ENCODE measurements at regions not wholly inside any gene's neighbourhood (a gene's known extent, or its start where the extent isn't known, plus 50 kb on each side); places are given as distances from the start of the nearest gene placed in this dataset.

DNA sequence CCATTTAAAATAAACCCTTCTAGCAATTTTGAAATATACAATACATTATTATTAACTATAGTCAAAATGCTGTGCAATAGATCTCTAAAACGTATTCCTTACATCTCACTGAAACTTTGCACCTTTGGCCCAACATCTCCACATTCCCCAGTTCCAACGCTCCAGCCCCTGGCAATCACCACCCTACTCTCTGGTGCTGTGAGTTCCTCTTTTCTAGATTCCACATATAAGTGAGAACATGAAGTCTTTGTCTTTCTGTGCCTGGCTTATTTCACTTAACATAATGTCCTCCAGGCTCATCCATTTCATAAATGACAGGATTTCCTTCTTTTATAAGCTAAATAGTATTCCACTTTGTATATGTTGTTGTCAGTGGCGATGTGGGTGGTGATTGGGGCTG, 194.7 kb upstream of the RTL1 start:
- ChIA-PET POLR2A (no interaction called here), CTCF (no interaction called here)
- Mint-ChIP-seq H3K27ac (no peak overlapping the region), H3K27me3 (peaks cover 5 to 14% of the 10 kb centered on the region in 2 donors), H3K9me3 (peaks cover 0 to 11% (median 2%) of the 10 kb centered on the region in 3 donors), H3K4me3 (no peak overlapping the region), H3K4me1 (no peaks in the 10 kb centered on the region), H3K36me3 (no peaks in the 10 kb centered on the region)
- 67% methylated on average over 1 of the region's 3 CpGs for WGBS (ENCODE audit: insufficient coverage)
- Histone ChIP-seq H3K27me3 (replicated peaks in 1 of 2; ENCODE audit: control insufficient read depth in 2 of 2, extremely low read depth in 1 of 2, insufficient read depth in 2 of 2, low read length in 1 of 2) (peaks cover 0 to 24% of the 10 kb centered on the region in 2 experiments), H3K9me3 (no peaks in the 10 kb centered on the region), H3K4me3 (ENCODE audit: control insufficient read depth in 1 of 2, extremely low read depth in 1 of 2, low read length in 1 of 2) (no peak overlapping the region), H3K27ac (ENCODE audit: low read length) (no peak overlapping the region), H3K4me1 (ENCODE audit: control insufficient read depth in 1 of 2, extremely low read depth in 1 of 2, insufficient read depth in 2 of 2, low read length in 2 of 2) (no peaks in the 10 kb centered on the region), H3K36me3 (ENCODE audit: control insufficient read depth in 2 of 2, extremely low read depth in 1 of 2, insufficient read depth in 1 of 2, low read length in 1 of 2) (no peaks in the 10 kb centered on the region)
- DNase-seq (peak in 1 of 35 experiments; percentile 5), ATAC-seq (replicated peaks in 1 of 4) (no peak)

GRCh38 chr14:101098641-101099040, 195.1 kb upstream of the RTL1 start:
- no CpG with 5 or more reads among the region's 2 CpGs for WGBS (ENCODE audit: insufficient coverage)
- Histone ChIP-seq H3K27ac (ENCODE audit: low read length) (no peak overlapping the region), H3K9me3 (no peaks in the 10 kb centered on the region), H3K4me3 (ENCODE audit: control insufficient read depth in 1 of 2, extremely low read depth in 1 of 2, low read length in 1 of 2) (no peak overlapping the region), H3K4me1 (ENCODE audit: control insufficient read depth in 1 of 2, extremely low read depth in 1 of 2, insufficient read depth in 2 of 2, low read length in 2 of 2) (no peaks in the 10 kb centered on the region), H3K36me3 (ENCODE audit: control insufficient read depth in 2 of 2, extremely low read depth in 1 of 2, insufficient read depth in 1 of 2, low read length in 1 of 2) (no peaks in the 10 kb centered on the region), H3K27me3 (replicated peaks in 1 of 2; ENCODE audit: control insufficient read depth in 2 of 2, extremely low read depth in 1 of 2, insufficient read depth in 2 of 2, low read length in 1 of 2) (peaks cover 0 to 24% of the 10 kb centered on the region in 2 experiments)
- H3K4me1 Mint-ChIP-seq: no peaks in the 10 kb centered on the region
- no peaks in the 10 kb centered on the region for H3K36me3 Mint-ChIP-seq
- DNase-seq: peak in 1 of 35 experiments; percentile 4
- no peak for ATAC-seq (replicated peaks in 1 of 4)
- CTCF ChIA-PET: no interaction called here
- POLR2A ChIA-PET: no interaction called here
- peaks cover 7 to 16% of the 10 kb centered on the region in 2 donors for H3K27me3 Mint-ChIP-seq
- no peak overlapping the region for H3K27ac Mint-ChIP-seq
- peaks cover 0 to 11% (median 2%) of the 10 kb centered on the region in 3 donors for H3K9me3 Mint-ChIP-seq
- H3K4me3 Mint-ChIP-seq: no peak overlapping the region

DNA sequence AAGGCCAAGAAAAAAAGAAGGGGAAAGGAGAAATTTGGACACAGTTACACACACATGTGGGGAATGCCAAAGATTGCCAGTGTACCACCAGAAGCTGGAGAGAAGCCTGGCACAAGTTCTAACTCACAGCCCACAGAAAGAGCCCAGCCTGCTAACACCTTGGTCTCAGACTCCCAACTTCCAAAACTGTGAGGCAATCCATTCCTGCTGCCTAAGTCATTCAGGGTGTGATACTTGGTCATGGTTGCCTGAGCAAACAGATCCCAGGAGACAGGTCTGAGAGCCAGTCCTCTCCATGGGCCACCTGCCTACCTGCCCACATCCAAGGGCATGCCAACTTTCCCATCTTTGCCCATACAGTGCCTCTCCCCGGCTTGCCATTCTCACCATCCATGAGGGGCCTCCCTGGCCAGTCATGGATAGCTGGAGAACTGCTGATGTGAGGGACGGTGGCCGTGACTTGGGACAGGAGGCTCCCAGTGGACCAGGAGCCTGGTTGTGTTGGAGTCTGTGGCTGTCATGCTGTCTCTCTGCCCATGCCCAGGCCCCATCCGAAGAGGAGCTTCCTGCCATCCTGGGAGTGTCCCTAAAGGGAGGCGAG, 198.0 kb upstream of the RTL1 start:
- WGBS (ENCODE audit: insufficient coverage): 86% methylated on average over 2 of the region's 5 CpGs
- CTCF ChIA-PET: no interaction called here

DNA sequence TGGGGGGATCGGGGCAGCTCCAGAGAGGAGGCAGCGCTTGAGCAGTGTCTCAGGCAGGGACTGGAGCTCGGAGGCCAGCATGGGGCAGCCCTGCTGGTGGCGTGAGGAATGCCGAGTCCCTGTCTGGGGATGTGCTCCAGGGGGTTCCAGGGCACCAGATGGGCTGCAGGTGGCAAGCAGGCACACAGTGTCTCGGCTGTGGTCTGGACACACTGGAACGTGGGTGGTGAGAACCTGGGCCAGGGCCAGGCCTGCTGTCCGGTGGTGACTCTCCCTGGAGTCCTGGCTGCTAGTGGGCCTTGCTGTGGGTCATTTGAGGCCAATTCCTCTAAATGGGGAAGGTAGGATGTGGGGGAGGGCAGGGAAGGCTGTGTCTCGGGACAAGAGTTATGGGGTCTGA, 199.4 kb upstream of the RTL1 start:
- 86% methylated on average over 9 of the region's 9 CpGs for WGBS (ENCODE audit: insufficient coverage)
- Mint-ChIP-seq H3K36me3 (no peaks in the 10 kb centered on the region), H3K4me3 (no peak overlapping the region)

More for the DNA sequence above, 198.0 kb upstream of the RTL1 start:
- Mint-ChIP-seq H3K9me3 (peaks cover 2 to 11% (median 5%) of the 10 kb centered on the region in 3 donors), H3K27me3 (peaks cover 9 to 18% of the 10 kb centered on the region in 2 donors), H3K4me1 (no peaks in the 10 kb centered on the region), H3K4me3 (no peak overlapping the region), H3K27ac (no peak overlapping the region), H3K36me3 (no peaks in the 10 kb centered on the region)
- Histone ChIP-seq H3K36me3 (ENCODE audit: control insufficient read depth in 2 of 2, extremely low read depth in 1 of 2, insufficient read depth in 1 of 2, low read length in 1 of 2) (no peaks in the 10 kb centered on the region), H3K9me3 (no peaks in the 10 kb centered on the region), H3K27me3 (replicated peaks in 1 of 2; ENCODE audit: control insufficient read depth in 2 of 2, extremely low read depth in 1 of 2, insufficient read depth in 2 of 2, low read length in 1 of 2) (peaks cover 0 to 33% of the 10 kb centered on the region in 2 experiments), H3K27ac (ENCODE audit: low read length) (no peak overlapping the region), H3K4me1 (ENCODE audit: control insufficient read depth in 1 of 2, extremely low read depth in 1 of 2, insufficient read depth in 2 of 2, low read length in 2 of 2) (no peaks in the 10 kb centered on the region), H3K4me3 (ENCODE audit: control insufficient read depth in 1 of 2, extremely low read depth in 1 of 2, low read length in 1 of 2) (no peak overlapping the region)
- POLR2A ChIA-PET: no interaction called here
- ATAC-seq (replicated peaks in 1 of 4) (no peak), DNase-seq (no peak)

GRCh38 chr14:101103321-101103901, 199.9 kb upstream of the RTL1 start:
- Histone ChIP-seq H3K27me3 (replicated peaks in 1 of 2; ENCODE audit: control insufficient read depth in 2 of 2, extremely low read depth in 1 of 2, insufficient read depth in 2 of 2, low read length in 1 of 2) (peaks cover 0 to 33% of the 10 kb centered on the region in 2 experiments), H3K4me3 (ENCODE audit: control insufficient read depth in 1 of 2, extremely low read depth in 1 of 2, low read length in 1 of 2) (no peak overlapping the region), H3K27ac (ENCODE audit: low read length) (no peak overlapping the region), H3K9me3 (no peaks in the 10 kb centered on the region), H3K4me1 (ENCODE audit: control insufficient read depth in 1 of 2, extremely low read depth in 1 of 2, insufficient read depth in 2 of 2, low read length in 2 of 2) (no peaks in the 10 kb centered on the region), H3K36me3 (ENCODE audit: control insufficient read depth in 2 of 2, extremely low read depth in 1 of 2, insufficient read depth in 1 of 2, low read length in 1 of 2) (no peaks in the 10 kb centered on the region)
- ATAC-seq (replicated peaks in 1 of 4) (no peak), DNase-seq (peak in 1 of 35 experiments; percentile 11)
- Mint-ChIP-seq H3K4me1 (no peaks in the 10 kb centered on the region), H3K36me3 (no peaks in the 10 kb centered on the region), H3K27ac (no peak overlapping the region), H3K4me3 (no peak overlapping the region), H3K27me3 (peaks cover 9 to 17% of the 10 kb centered on the region in 2 donors), H3K9me3 (peaks cover 2 to 11% (median 8%) of the 10 kb centered on the region in 3 donors)
- POLR2A ChIA-PET: no interaction called here
- WGBS (ENCODE audit: insufficient coverage): 94% methylated on average over 16 of the region's 26 CpGs
- CTCF ChIA-PET: no interaction called here

More for the DNA sequence above, 199.4 kb upstream of the RTL1 start:
- Mint-ChIP-seq H3K27ac (no peak overlapping the region), H3K27me3 (peaks cover 9 to 17% of the 10 kb centered on the region in 2 donors), H3K4me1 (no peaks in the 10 kb centered on the region), H3K9me3 (peaks cover 2 to 11% (median 8%) of the 10 kb centered on the region in 3 donors)
- POLR2A ChIA-PET: no interaction called here
- CTCF ChIA-PET: no interaction called here
- no peak for ATAC-seq (replicated peaks in 1 of 4)
- Histone ChIP-seq H3K27ac (ENCODE audit: low read length) (no peak overlapping the region), H3K4me1 (ENCODE audit: control insufficient read depth in 1 of 2, extremely low read depth in 1 of 2, insufficient read depth in 2 of 2, low read length in 2 of 2) (no peaks in the 10 kb centered on the region), H3K9me3 (no peaks in the 10 kb centered on the region), H3K4me3 (ENCODE audit: control insufficient read depth in 1 of 2, extremely low read depth in 1 of 2, low read length in 1 of 2) (no peak overlapping the region), H3K36me3 (ENCODE audit: control insufficient read depth in 2 of 2, extremely low read depth in 1 of 2, insufficient read depth in 1 of 2, low read length in 1 of 2) (no peaks in the 10 kb centered on the region), H3K27me3 (replicated peaks in 1 of 2; ENCODE audit: control insufficient read depth in 2 of 2, extremely low read depth in 1 of 2, insufficient read depth in 2 of 2, low read length in 1 of 2) (peaks cover 0 to 33% of the 10 kb centered on the region in 2 experiments)
- DNase-seq: peak in 2 of 35 experiments; percentile 0 to 17

GRCh38 chr14:101104485-101104884, 201.0 kb upstream of the RTL1 start:
- Histone ChIP-seq H3K36me3 (ENCODE audit: control insufficient read depth in 2 of 2, extremely low read depth in 1 of 2, insufficient read depth in 1 of 2, low read length in 1 of 2) (no peaks in the 10 kb centered on the region), H3K27me3 (replicated peaks in 1 of 2; ENCODE audit: control insufficient read depth in 2 of 2, extremely low read depth in 1 of 2, insufficient read depth in 2 of 2, low read length in 1 of 2) (peaks cover 0 to 33% of the 10 kb centered on the region in 2 experiments), H3K4me1 (ENCODE audit: control insufficient read depth in 1 of 2, extremely low read depth in 1 of 2, insufficient read depth in 2 of 2, low read length in 2 of 2) (no peaks in the 10 kb centered on the region), H3K9me3 (no peaks in the 10 kb centered on the region), H3K4me3 (ENCODE audit: control insufficient read depth in 1 of 2, extremely low read depth in 1 of 2, low read length in 1 of 2) (no peak overlapping the region), H3K27ac (ENCODE audit: low read length) (no peak overlapping the region)
- H3K27me3 Mint-ChIP-seq: peaks cover 4 to 13% of the 10 kb centered on the region in 2 donors
- ChIA-PET CTCF (no interaction called here), POLR2A (interaction anchor here in 1 of 2 donors (0.5 to 0.6 kb wide), 2 partner anchors 18 to 19 kb away, joined by 3 to 5 read pairs; no protein-coding TSS in a partner anchor)
- H3K9me3 Mint-ChIP-seq: peaks cover 0 to 8% (median 7%) of the 10 kb centered on the region in 3 donors
- no peak overlapping the region for H3K4me3 Mint-ChIP-seq
- 89% methylated on average over 3 of the region's 4 CpGs for WGBS (ENCODE audit: insufficient coverage)
- ATAC-seq (replicated peaks in 1 of 4): no peak
- no peaks in the 10 kb centered on the region for H3K36me3 Mint-ChIP-seq
- peak in 2 of 35 experiments; percentile 5 to 13 for DNase-seq
- no peak overlapping the region for H3K27ac Mint-ChIP-seq
- H3K4me1 Mint-ChIP-seq: no peaks in the 10 kb centered on the region

All from T-cell (primary cell).